Neural crest cell (in vitro differentiated cells): ENCODE measurements at regions not wholly inside any gene's neighbourhood (a gene's known extent, or its start where the extent isn't known, plus 50 kb on each side); places are given as distances from the start of the nearest gene placed in this dataset.

Source experiments
- DNase-seq: peaks from one replicate; pipeline ENCODE4 v3.0.0; 2021; ENCODE audit warnings: low read depth, mixed read lengths, low spot score
- H3K27ac Mint-ChIP-seq: one replicate; pipeline ENCODE4 v1.8.0; 2021; ENCODE audit warnings: mild to moderate bottlenecking, mixed read lengths; ENCODE audit not compliant: unreplicated experiment
- H3K27me3 Mint-ChIP-seq: 2 replicates; pipeline ENCODE4 v1.8.0; 2021; ENCODE audit warnings: low read depth, mild to moderate bottlenecking, mixed read lengths
- H3K36me3 Mint-ChIP-seq: 2 replicates; pipeline ENCODE4 v1.8.0; 2021; ENCODE audit warnings: low read depth, mild to moderate bottlenecking, mixed read lengths
- H3K4me1 Mint-ChIP-seq: 2 replicates; pipeline ENCODE4 v1.8.0; 2021; ENCODE audit warnings: mixed read lengths
- H3K4me3 Mint-ChIP-seq: one replicate; pipeline ENCODE4 v1.8.0; 2021; ENCODE audit warnings: mild to moderate bottlenecking, mixed read lengths
- H3K9me3 Mint-ChIP-seq: 2 replicates; pipeline ENCODE4 v1.8.0; 2021; ENCODE audit warnings: mixed read lengths
- TF ChIP-seq, protein P1 (sequence below): fragments of 200-600 bp; sonication (generic); conservative IDR thresholded peaks from 2 replicates; pipeline ENCODE4 v1.5.0; 2021; ENCODE audit warnings: antibody characterized with exemption, mild to moderate bottlenecking

- Mint-ChIP-seq H3K36me3 (peaks cover 2% of the 10 kb centered on the region), H3K27ac (no peak overlapping the region), H3K4me1 (no peaks in the 10 kb centered on the region), H3K9me3 (no peaks in the 10 kb centered on the region), H3K27me3 (no peaks in the 10 kb centered on the region), H3K4me3 (no peak overlapping the region)
- TF ChIP-seq, protein P1, sequence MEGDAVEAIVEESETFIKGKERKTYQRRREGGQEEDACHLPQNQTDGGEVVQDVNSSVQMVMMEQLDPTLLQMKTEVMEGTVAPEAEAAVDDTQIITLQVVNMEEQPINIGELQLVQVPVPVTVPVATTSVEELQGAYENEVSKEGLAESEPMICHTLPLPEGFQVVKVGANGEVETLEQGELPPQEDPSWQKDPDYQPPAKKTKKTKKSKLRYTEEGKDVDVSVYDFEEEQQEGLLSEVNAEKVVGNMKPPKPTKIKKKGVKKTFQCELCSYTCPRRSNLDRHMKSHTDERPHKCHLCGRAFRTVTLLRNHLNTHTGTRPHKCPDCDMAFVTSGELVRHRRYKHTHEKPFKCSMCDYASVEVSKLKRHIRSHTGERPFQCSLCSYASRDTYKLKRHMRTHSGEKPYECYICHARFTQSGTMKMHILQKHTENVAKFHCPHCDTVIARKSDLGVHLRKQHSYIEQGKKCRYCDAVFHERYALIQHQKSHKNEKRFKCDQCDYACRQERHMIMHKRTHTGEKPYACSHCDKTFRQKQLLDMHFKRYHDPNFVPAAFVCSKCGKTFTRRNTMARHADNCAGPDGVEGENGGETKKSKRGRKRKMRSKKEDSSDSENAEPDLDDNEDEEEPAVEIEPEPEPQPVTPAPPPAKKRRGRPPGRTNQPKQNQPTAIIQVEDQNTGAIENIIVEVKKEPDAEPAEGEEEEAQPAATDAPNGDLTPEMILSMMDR, result no peak
- no peak for DNase-seq
Observed at GRCh38 chr3:28068342-28068741, 173.1 kb upstream of the CMC1 start.

DNA sequence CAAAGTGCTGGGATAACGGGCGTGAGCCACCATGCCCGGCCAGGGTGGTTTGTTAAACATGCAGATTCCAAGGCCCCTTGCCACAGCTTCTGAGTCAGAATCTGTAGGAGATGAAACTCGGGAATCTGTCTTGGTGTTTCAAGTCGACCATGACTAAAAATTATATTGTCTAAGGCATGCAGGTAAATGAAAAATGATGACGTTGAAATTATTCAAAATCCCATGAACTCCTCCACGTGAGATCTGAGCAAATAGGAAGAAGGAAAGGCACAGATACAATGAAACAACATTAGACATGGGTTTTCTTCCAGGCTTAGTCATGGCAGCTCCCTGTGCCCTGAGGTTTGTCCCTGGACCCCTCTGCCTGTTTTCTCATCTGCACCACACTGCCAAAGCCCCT, 172.0 kb upstream of the CMC1 start:
- no peaks in the 10 kb centered on the region for H3K9me3 Mint-ChIP-seq
- DNase-seq, result no peak
- TF ChIP-seq, protein P1, result no peak
- H3K36me3 Mint-ChIP-seq, result peaks cover 2% of the 10 kb centered on the region
- no peak overlapping the region for H3K4me3 Mint-ChIP-seq
- H3K27me3 Mint-ChIP-seq, result no peaks in the 10 kb centered on the region
- no peak overlapping the region for H3K27ac Mint-ChIP-seq
- H3K4me1 Mint-ChIP-seq, result peaks cover 4% of the 10 kb centered on the region

- TF ChIP-seq, protein P1, result no peak
- H3K36me3 Mint-ChIP-seq, result no peaks in the 10 kb centered on the region
- no peaks in the 10 kb centered on the region for H3K27me3 Mint-ChIP-seq
- H3K4me1 Mint-ChIP-seq, result peaks cover 4% of the 10 kb centered on the region
- no peak overlapping the region for H3K27ac Mint-ChIP-seq
- no peak for DNase-seq
- H3K4me3 Mint-ChIP-seq, result no peak overlapping the region
- H3K9me3 Mint-ChIP-seq, result no peaks in the 10 kb centered on the region
Observed at GRCh38 chr3:28076246-28076645, 165.2 kb upstream of the CMC1 start.

- H3K27me3 Mint-ChIP-seq, result no peaks in the 10 kb centered on the region
- no peak for DNase-seq
- no peaks in the 10 kb centered on the region for H3K36me3 Mint-ChIP-seq
- no peak overlapping the region for H3K4me3 Mint-ChIP-seq
- TF ChIP-seq, protein P1, result no peak
- no peak overlapping the region for H3K27ac Mint-ChIP-seq
- H3K4me1 Mint-ChIP-seq, result peaks cover 4% of the 10 kb centered on the region
- H3K9me3 Mint-ChIP-seq, result no peaks in the 10 kb centered on the region
Observed at GRCh38 chr3:28077572-28077971, 163.8 kb upstream of the CMC1 start.

DNA sequence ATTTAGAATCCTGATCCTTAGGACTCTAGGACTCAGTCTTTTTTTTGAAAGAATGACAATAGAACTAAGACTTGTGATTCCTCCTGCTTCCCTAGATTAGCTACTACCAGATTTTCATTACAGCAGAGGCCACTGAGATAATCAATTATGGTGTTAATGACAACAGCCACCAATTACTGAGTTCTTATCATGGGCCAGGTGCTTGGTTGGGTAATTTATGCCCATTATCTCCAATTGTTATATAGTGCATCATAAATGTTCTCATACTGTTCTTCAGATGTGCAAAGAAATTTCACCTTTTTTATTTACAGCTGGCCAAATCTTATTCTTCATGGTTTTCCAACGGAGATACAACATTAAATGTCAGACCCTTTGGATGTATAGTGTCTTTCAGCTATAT, 162.9 kb upstream of the CMC1 start:
- Mint-ChIP-seq H3K4me3 (no peak overlapping the region), H3K36me3 (no peaks in the 10 kb centered on the region), H3K4me1 (peaks cover 4% of the 10 kb centered on the region), H3K9me3 (no peaks in the 10 kb centered on the region), H3K27ac (no peak overlapping the region), H3K27me3 (no peaks in the 10 kb centered on the region)
- TF ChIP-seq, protein P1, result no peak
- no peak for DNase-seq

- H3K27ac Mint-ChIP-seq, result no peak overlapping the region
- no peak overlapping the region for H3K4me3 Mint-ChIP-seq
- DNase-seq, result no peak
- H3K4me1 Mint-ChIP-seq, result no peaks in the 10 kb centered on the region
- no peaks in the 10 kb centered on the region for H3K27me3 Mint-ChIP-seq
- H3K9me3 Mint-ChIP-seq, result no peaks in the 10 kb centered on the region
- no peaks in the 10 kb centered on the region for H3K36me3 Mint-ChIP-seq
- TF ChIP-seq, protein P1, result no peak
Observed at GRCh38 chr3:28080716-28081115, 160.7 kb upstream of the CMC1 start.
